Activated T-cell treated with anti-CD3 and anti-CD28 coated beads, Interleukin-2, amount 50 U/mL, for 48 hours (primary cell): ENCODE measurements at regions not wholly inside any gene's neighbourhood (a gene's known extent, or its start where the extent isn't known, plus 50 kb on each side); places are given as distances from the start of the nearest gene placed in this dataset.
"Not testable (repeated sequence)": the region's sequence is repeated elsewhere in the genome, so short reads cannot be mapped to it uniquely, and the experiment has no call there.

Experiments used
- DNase-seq, 2 experiments: peaks; one replicate each; pipeline ENCODE4 v3.0.0-alpha.2; 2020

DNA sequence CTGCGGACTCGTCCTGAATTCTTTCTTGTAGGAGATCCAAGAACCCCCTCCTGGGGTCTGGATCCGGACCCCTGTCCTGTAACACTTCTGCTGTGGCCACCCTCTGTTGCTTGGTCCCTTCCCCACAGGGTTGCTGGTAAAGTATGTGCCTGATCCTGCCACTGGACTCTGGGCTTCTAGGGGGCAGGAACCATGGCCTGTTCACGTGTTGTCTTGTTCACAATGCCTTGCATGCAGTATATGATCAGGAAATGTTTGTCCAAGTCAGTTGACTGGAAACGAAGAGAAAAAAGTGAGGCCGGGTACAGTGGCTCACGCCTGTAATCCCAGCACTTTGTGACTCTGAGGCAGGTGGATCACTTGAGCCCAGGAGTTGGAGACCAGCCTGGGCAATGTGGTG, 139.3 kb upstream of the ALDH1B1 start:
- DNase-seq: no peak

- no peak for DNase-seq
These were observed 141.3 kb upstream of the ALDH1B1 start for GRCh38 chr9:38251036-38251860.

- DNase-seq: no peak
These were observed 142.0 kb upstream of the ALDH1B1 start for GRCh38 chr9:38250279-38251035.

GRCh38 chr9:38249587-38250210, 142.8 kb upstream of the ALDH1B1 start:
- no peak for DNase-seq

- no peak for DNase-seq
These were observed 143.5 kb upstream of the ALDH1B1 start for GRCh38 chr9:38249049-38249448.

- DNase-seq: no peak
These were observed 145.7 kb upstream of the ALDH1B1 start for GRCh38 chr9:38246833-38247232.

DNA sequence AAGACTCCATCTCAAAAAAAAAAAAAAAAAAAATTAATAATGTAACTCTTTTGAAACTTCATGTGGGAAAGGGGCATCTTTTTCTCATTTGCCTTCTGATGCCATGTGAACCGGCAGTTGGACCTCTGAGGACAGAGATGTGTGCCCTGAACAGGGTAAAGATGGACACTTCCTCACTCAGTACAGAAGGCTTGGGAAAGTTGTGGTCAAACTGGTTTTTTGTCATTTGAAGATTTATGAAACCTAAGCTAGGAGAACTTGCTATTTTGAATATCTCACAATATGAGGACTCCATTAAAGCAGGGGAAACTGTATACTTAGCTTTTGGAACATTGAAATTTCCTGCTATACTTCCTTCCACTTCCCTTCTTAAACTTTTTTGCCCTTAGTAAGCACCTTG, 147.5 kb upstream of the ALDH1B1 start:
- DNase-seq: no peak

DNA sequence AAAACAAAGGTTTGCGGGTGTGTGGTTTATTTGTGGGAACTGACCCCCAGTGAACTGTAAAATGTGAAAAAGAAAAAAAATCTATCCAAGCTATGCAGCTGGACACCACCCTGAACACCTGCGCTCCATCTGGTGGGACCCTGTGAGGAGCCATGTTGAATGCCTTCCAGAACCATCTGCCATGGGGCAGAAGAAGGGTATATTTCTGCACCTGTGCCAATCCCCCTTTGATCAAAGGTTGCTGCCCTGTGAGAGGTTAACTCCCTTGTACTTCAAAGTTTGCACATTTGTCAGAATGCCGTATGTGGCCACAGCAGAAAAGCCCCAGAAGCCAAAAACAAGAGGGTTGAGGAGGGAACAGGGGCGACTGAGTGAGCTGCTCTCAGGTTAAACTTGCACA, 148.5 kb upstream of the ALDH1B1 start:
- no peak for DNase-seq

GRCh38 chr9:38242151-38242550, 150.4 kb upstream of the ALDH1B1 start:
- DNase-seq: not testable (repeated sequence)

- no peak for DNase-seq
These were observed 152.5 kb upstream of the ALDH1B1 start for GRCh38 chr9:38240051-38240450.

GRCh38 chr9:38235244-38235643, 157.3 kb upstream of the ALDH1B1 start:
- no peak for DNase-seq

DNA sequence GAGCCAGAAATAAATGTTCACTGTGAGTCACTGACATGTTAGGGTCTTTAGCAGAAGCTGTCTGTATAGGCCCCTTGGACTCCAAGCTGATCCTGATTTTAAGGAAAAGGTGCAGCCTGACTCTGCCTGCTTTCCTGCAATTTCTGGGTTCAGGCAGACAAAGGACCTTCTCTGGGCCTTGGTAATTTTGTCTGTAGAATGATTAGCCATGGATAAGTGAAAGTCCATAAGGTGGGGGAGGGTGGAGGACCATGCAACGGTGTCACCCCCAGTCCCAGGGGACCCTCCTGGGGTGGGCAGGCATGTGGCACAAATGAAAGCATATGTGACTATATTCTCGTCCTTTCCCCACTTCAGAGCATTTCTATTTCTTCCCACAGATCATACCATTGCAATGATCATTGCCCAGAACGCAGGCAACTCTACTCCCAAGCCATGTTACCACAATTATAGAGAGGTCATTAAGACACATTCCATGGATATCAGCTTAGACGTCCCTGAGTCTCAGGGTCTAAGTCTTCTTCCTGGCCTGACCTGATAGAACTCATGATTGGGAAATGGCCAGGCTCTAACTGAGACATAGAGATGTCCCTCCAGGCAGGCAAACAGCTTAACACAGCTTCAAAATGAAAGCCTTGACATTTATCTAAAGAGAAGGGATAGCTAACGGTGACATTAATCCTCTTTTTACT, 157.9 kb upstream of the ALDH1B1 start:
- no peak for DNase-seq

- no peak for DNase-seq
These were observed 158.6 kb upstream of the ALDH1B1 start for GRCh38 chr9:38233796-38234355.

- DNase-seq: no peak
These were observed 159.2 kb upstream of the ALDH1B1 start for GRCh38 chr9:38233343-38233742.

DNA sequence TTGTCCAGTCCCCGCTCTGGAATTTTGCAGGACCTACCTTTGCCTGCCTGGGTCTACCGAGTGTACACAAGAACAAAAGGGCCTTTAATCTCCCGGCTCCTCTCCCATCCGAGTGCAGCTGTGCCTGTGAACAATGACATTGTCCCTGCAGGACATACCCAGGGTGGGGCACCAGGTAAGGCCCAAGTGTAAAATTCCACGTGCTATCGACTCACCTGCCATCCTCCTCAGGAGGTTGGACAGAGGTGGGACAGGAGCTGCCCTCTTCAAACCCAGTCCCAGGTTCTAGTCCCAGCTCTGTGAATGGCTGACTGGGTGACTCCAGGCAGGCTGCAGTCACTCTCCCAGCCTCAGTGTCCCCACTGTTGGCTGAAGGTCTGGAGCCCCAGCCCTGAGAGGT, 159.6 kb upstream of the ALDH1B1 start:
- DNase-seq: no peak

DNA sequence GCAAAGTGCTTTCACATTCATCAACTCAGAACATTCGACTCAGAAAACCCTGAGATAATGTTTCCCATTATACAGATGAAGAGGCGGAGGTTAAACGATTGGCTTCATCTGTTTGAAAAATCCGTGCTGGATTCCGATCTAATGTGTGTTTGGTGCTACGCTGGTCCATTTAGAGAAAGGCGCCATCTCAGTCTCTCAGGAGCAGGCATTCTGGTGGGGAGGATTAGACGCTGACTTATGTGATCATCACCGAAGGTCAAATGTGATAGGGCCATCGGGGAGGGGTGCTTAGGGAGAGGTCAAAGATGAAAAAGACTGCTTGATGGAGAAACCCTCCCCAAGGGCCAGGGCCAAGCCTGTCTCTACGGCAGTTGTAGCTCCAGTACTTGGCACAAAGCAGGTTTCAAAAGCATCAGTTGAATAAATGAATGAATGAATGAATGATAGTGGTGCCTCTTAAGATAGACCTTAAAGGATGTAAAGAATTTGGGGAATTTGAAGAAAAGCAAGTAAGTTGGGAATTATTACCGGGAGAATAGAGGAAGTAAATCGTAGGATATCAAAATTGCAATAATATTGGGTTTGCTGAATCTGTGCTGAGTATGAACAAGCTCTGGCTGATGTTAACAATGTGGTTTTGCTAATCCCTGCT, 160.6 kb upstream of the SHB start:
- DNase-seq: no peak

- DNase-seq: no peak
These were observed 160.1 kb upstream of the SHB start for GRCh38 chr9:38229104-38229500.

- DNase-seq: no peak
These were observed 159.5 kb upstream of the SHB start for GRCh38 chr9:38228331-38229103.

- DNase-seq: peak in 1 of 2 experiments; percentile 20
These were observed 158.6 kb upstream of the SHB start for GRCh38 chr9:38227656-38228055.

DNA sequence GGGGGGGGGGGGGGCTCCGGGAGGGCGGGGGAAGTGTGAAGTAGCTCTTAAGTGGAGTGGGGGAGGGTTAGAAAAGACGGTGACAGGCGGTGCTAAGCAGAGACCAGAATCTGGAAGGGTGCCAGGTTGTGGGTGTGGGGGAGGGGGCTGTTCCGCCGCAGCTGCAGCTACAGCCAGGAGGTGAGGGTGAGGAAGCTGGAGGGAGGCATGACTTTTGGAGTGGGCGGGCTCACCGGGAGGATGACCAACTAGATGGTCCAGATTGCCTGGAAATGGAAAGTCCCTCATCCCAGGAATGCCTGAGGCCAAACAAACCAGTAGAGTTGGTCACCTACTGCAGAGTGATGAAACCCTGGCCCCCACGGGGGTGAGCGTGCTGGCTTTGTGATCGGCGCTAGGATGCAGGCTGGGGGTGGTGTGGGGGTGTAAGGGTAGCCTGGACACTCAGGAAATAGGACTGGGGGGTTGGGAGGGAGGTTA, 158.1 kb upstream of the SHB start:
- peak; percentile 50 to 68 for DNase-seq

GRCh38 chr9:38226491-38226951, 157.5 kb upstream of the SHB start:
- DNase-seq: peak; percentile 18 to 21
